SK-N-SH (cell line): ENCODE measurements at regions not wholly inside any gene's neighbourhood (a gene's known extent, or its start where the extent isn't known, plus 50 kb on each side); places are given as distances from the start of the nearest gene placed in this dataset.

ENCODE experiments used
- CTCF ChIA-PET: fragments of 300-600, 350-600 bp; formaldehyde crosslinking; extraction: SDS; loops from one replicate; lab custom pipeline; 2021; lab: Yijun Ruan, JAX
- POLR2A ChIA-PET: fragments of 350-600 bp; sonication (Branson Sonifier 250); formaldehyde crosslinking; extraction: SDS; loops from one replicate; lab custom pipeline; 2020; ENCODE audit warnings: antibody characterized with exemption, inconsistent platforms; lab: Yijun Ruan, JAX
- DNase-seq: peaks from one replicate; pipeline ENCODE4 v3.0.0; 2012
- H2AFZ ChIP-seq: fragments of 200-600 bp; sonication (generic); 2 replicates; pipeline ENCODE4 v1.8.1; 2016; ENCODE audit warnings: antibody characterized with exemption, mild to moderate bottlenecking, low read depth
- H3F3A ChIP-seq: fragments of 200-600 bp; sonication (generic); replicated peaks from 2 replicates; pipeline ENCODE3; 2016; ENCODE audit warnings: antibody characterized with exemption, mild to moderate bottlenecking; ENCODE audit not compliant: insufficient read depth
- H3K27ac ChIP-seq, 2 experiments: fragments of 200-500 bp in 1 of 2; fragments of 200-600 bp in 1 of 2; sonication (Bioruptor generic) in 1 of 2; sonication (generic), shearing (Covaris generic) in 1 of 2; 2 replicates each; pipeline versions ENCODE4 v1.5.1 to v1.6.1; 2014 to 2016; ENCODE audit warnings: low read depth in 2 of 2, inconsistent platforms in 1 of 2, low read length in 1 of 2, mild to moderate bottlenecking in 1 of 2, mixed read lengths in 1 of 2
- H3K27me3 ChIP-seq: fragments of 200-600 bp; sonication (generic), shearing (Covaris generic); 2 replicates; pipeline ENCODE4 v1.6.1; 2016; ENCODE audit warnings: mixed run types; ENCODE audit not compliant: insufficient read depth
- H3K36me3 ChIP-seq, 2 experiments: fragments of 200-500 bp in 1 of 2; fragments of 200-600 bp in 1 of 2; sonication (Bioruptor generic) in 1 of 2; sonication (generic) in 1 of 2; replicated peaks in 1 of 2; 2 replicates each; pipeline versions ENCODE3 to v1.5.1; 2014 to 2016; ENCODE audit warnings: low read length in 1 of 2, mild to moderate bottlenecking in 1 of 2; ENCODE audit not compliant: insufficient read depth in 2 of 2, control insufficient read depth in 1 of 2
- H3K4me1 ChIP-seq, 2 experiments: fragments of 200-500 bp in 1 of 2; fragments of 200-600 bp in 1 of 2; sonication (Bioruptor generic) in 1 of 2; sonication (generic), shearing (Covaris generic) in 1 of 2; 2 replicates each; pipeline versions ENCODE4 v1.5.1 to v1.6.1; 2014 to 2016; ENCODE audit warnings: low read depth in 1 of 2, low read length in 1 of 2, mixed run types in 1 of 2; ENCODE audit not compliant: insufficient read depth in 2 of 2, control insufficient read depth in 1 of 2
- H3K4me2 ChIP-seq: fragments of 200-600 bp; sonication (generic), shearing (Covaris generic); 2 replicates; pipeline ENCODE4 v1.6.1; 2017; ENCODE audit warnings: mixed run types
- H3K4me3 ChIP-seq, 2 experiments: fragments of 200-500 bp in 1 of 2; fragments of 200-600 bp in 1 of 2; sonication (Bioruptor generic) in 1 of 2; sonication (generic), shearing (Covaris generic) in 1 of 2; 2 replicates each; pipeline versions ENCODE4 v1.5.1 to v1.8.1; 2014 to 2016; ENCODE audit warnings: low read depth in 2 of 2, inconsistent platforms in 1 of 2, low read length in 1 of 2, mild to moderate bottlenecking in 1 of 2, mixed read lengths in 1 of 2, moderate library complexity in 1 of 2
- H3K79me2 ChIP-seq: fragments of 200-600 bp; sonication (generic); 2 replicates; pipeline ENCODE4 v1.8.1; 2017; ENCODE audit warnings: mild to moderate bottlenecking; ENCODE audit not compliant: insufficient read depth
- H3K9ac ChIP-seq: fragments of 200-600 bp; sonication (generic); 2 replicates; pipeline ENCODE4 v1.6.1; 2017; ENCODE audit warnings: mixed run types
- H3K9me2 ChIP-seq: fragments of 200-600 bp; sonication (generic); 2 replicates; pipeline ENCODE4 v1.6.1; 2017; ENCODE audit warnings: mixed run types
- H3K9me3 ChIP-seq: fragments of 200-600 bp; sonication (generic); 2 replicates; pipeline ENCODE4 v1.6.1; 2017; ENCODE audit warnings: mixed run types, mild to moderate bottlenecking, moderate library complexity
- H4K20me1 ChIP-seq: fragments of 200-600 bp; sonication (generic); 2 replicates; pipeline ENCODE4 v1.6.1; 2017; ENCODE audit warnings: mild to moderate bottlenecking, mixed run types; ENCODE audit not compliant: insufficient read depth
- CHD2 ChIP-seq: fragments of 150-350 bp; IDR thresholded peaks from 2 replicates; pipeline ENCODE4 v1.6.1; 2018; ENCODE audit warnings: low read length; ENCODE audit not compliant: partially characterized antibody
- ELF1 ChIP-seq: IDR thresholded peaks from 2 replicates; pipeline ENCODE4 v1.4.0; 2012
- FOXJ3 ChIP-seq: sonication (generic); formaldehyde crosslinking; IDR thresholded peaks from 2 replicates; pipeline ENCODE4 v1.5.1; 2020; ENCODE audit warnings: mild to moderate bottlenecking, missing genetic modification reagents
- GABPA ChIP-seq: IDR thresholded peaks from 2 replicates; pipeline ENCODE4 v1.4.0; 2012; ENCODE audit warnings: low read depth, mild to moderate bottlenecking
- GATA2 ChIP-seq: sonication (generic); formaldehyde crosslinking; IDR thresholded peaks from 2 replicates; pipeline ENCODE4 v1.5.0; 2020; ENCODE audit warnings: mild to moderate bottlenecking, missing genetic modification reagents
- JUND ChIP-seq: IDR thresholded peaks from 2 replicates; pipeline ENCODE4 v1.4.0; 2012
- NFIC ChIP-seq: IDR thresholded peaks from 2 replicates; pipeline ENCODE4 v1.4.0; 2012; ENCODE audit warnings: borderline replicate concordance
- NRF1 ChIP-seq: IDR thresholded peaks from 2 replicates; pipeline ENCODE4 v1.6.1; 2012; ENCODE audit warnings: low read depth, mild to moderate bottlenecking, low read length
- PBX3 ChIP-seq: IDR thresholded peaks from 2 replicates; pipeline ENCODE4; 2012
- RAD21 ChIP-seq: IDR thresholded peaks from 2 replicates; pipeline ENCODE4 v1.6.1; 2012; ENCODE audit warnings: mild to moderate bottlenecking, low read length
- RCOR1 ChIP-seq: fragments of 150-350 bp; IDR thresholded peaks from 2 replicates; pipeline ENCODE4 v1.6.1; 2017; ENCODE audit warnings: antibody characterized with exemption, low read length
- RFX5 ChIP-seq: IDR thresholded peaks from 2 replicates; pipeline ENCODE4 v1.6.1; 2012; ENCODE audit warnings: mild to moderate bottlenecking, improper control_type of control experiment, low read length
- RXRA ChIP-seq: IDR thresholded peaks from 2 replicates; pipeline ENCODE4 v1.4.0; 2012; ENCODE audit warnings: low read depth, mild to moderate bottlenecking, borderline replicate concordance
- SMC3 ChIP-seq: IDR thresholded peaks from 2 replicates; pipeline ENCODE4 v1.6.1; 2012; ENCODE audit warnings: low read depth, low read length, improper control_type of control experiment
- TCF12 ChIP-seq: IDR thresholded peaks from 2 replicates; pipeline ENCODE4 v1.4.0; 2012
- TEAD4 ChIP-seq: IDR thresholded peaks from 2 replicates; pipeline ENCODE4 v1.4.0; 2012; ENCODE audit warnings: mild to moderate bottlenecking, borderline replicate concordance; ENCODE audit not compliant: insufficient read depth
- YY1 ChIP-seq: IDR thresholded peaks from 2 replicates; pipeline ENCODE4 v1.4.0; 2012; ENCODE audit warnings: low read depth, mild to moderate bottlenecking
- ZBTB33 ChIP-seq: IDR thresholded peaks from 2 replicates; pipeline ENCODE4 v1.4.0; 2012; ENCODE audit warnings: low read depth, borderline replicate concordance
- WGBS: methylation state at CpG from one replicate; pipeline ENCODE4 v1.1.6; 2017; ENCODE audit warnings: low lambda C conversion rate; 5-methylcytosine and 5-hydroxymethylcytosine counted together
- TF ChIP-seq, protein P1 (sequence below): IDR thresholded peaks from 2 replicates; pipeline ENCODE4 v1.4.0; 2012; ENCODE audit warnings: low read depth, borderline replicate concordance
- TF ChIP-seq, protein P2 (sequence below): fragments of 150-350 bp; IDR thresholded peaks from 2 replicates; pipeline ENCODE4 v1.6.1; 2016; ENCODE audit warnings: mild to moderate bottlenecking, low read depth, low read length

GRCh38 chr20:12056839-12057238 lies 139.1 kb downstream of the BTBD3 start:
- Histone ChIP-seq H3K4me2 (no peak overlapping the region), H3K27me3 (no peaks in the 10 kb centered on the region), H4K20me1 (no peaks in the 10 kb centered on the region), H2AFZ (no peak overlapping the region), H3F3A (no peaks in the 10 kb centered on the region), H3K9me2 (no peaks in the 10 kb centered on the region), H3K27ac (no peak overlapping the region), H3K4me3 (no peak overlapping the region), H3K79me2 (no peaks in the 10 kb centered on the region), H3K4me1 (no peaks in the 10 kb centered on the region; a peak in 1 of 4 replicates), H3K36me3 (no peaks in the 10 kb centered on the region), H3K9ac (no peak overlapping the region), H3K9me3 (no peaks in the 10 kb centered on the region)
- ChIA-PET POLR2A (no interaction called here), CTCF (no interaction called here)
- no peak for DNase-seq
- TF ChIP-seq CHD2 (no peak), FOXJ3 (CRISPR knock-in tag) (no peak), JUND (no peak), NRF1 (no peak), TEAD4 (no peak), YY1 (no peak), ELF1 (no peak), GATA2 (CRISPR knock-in tag) (no peak)
- WGBS, result 4% methylated on average over 2 of the region's 2 CpGs

DNA sequence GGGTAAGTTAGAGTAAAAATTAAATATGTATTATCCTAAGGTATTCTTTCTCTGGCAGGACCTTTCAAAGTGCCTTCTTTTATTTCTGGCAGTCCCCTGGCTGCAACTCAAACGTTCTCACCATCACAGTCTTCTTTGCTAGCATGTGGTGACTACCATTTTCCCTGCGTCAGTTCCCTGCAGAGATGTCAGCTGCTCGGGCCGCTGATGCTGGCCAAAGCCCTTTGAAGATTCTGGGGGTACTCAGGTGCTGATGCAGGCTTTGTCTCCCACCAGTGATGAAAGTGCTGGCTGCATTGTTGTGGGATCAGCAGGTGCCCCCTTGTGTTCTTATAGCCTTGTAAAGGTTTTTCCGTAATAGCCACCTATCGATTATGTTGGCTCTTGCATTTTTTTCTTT lies 140.1 kb downstream of the BTBD3 start:
- Histone ChIP-seq H3F3A (no peaks in the 10 kb centered on the region), H4K20me1 (no peaks in the 10 kb centered on the region), H3K9me3 (no peaks in the 10 kb centered on the region), H3K36me3 (no peaks in the 10 kb centered on the region), H3K9me2 (no peaks in the 10 kb centered on the region), H3K4me3 (no peak overlapping the region), H3K27me3 (no peaks in the 10 kb centered on the region), H3K9ac (no peak overlapping the region), H3K27ac (no peak overlapping the region), H2AFZ (no peak overlapping the region), H3K79me2 (no peaks in the 10 kb centered on the region), H3K4me2 (no peak overlapping the region), H3K4me1 (no peaks in the 10 kb centered on the region; a peak in 1 of 4 replicates)
- ChIA-PET CTCF (interaction anchor here (0.7 kb wide), 1 partner anchor 281 kb away, joined by 3 read pairs; no protein-coding TSS in a partner anchor), POLR2A (no interaction called here)
- DNase-seq, result no peak
- WGBS, result 55% methylated on average over 6 of the region's 6 CpGs
- no peak for TF ChIP-seq NFIC
- no peak for TF ChIP-seq RCOR1
- no peak for TF ChIP-seq PBX3
- TF ChIP-seq RAD21, result no peak
- TF ChIP-seq GABPA, result no peak
- TF ChIP-seq JUND, result no peak

DNA sequence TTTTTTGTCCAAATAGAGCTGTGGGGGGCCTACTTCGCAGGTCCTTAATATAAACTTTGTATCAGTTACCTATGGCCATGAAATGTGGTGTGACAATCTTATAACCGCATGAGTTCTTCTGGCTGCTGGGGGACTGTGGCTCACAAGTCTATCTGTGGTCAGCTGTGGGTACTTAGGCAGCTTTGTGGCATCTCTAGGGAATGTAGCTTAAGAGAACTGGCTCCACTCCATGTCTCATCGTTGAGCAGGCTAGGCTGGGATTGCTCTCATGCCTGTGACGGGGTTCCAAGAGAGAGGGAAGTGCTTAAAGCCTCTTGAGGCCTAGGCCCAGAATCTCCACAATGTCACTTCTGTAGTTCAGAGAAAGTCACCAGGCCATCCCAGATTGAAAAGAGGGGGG lies 140.5 kb downstream of the BTBD3 start:
- no peak overlapping the region for H3K27ac ChIP-seq
- TF ChIP-seq TEAD4, result no peak
- TF ChIP-seq, protein P1, sequence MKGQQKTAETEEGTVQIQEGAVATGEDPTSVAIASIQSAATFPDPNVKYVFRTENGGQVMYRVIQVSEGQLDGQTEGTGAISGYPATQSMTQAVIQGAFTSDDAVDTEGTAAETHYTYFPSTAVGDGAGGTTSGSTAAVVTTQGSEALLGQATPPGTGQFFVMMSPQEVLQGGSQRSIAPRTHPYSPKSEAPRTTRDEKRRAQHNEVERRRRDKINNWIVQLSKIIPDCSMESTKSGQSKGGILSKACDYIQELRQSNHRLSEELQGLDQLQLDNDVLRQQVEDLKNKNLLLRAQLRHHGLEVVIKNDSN, result no peak
- TF ChIP-seq, protein P2, sequence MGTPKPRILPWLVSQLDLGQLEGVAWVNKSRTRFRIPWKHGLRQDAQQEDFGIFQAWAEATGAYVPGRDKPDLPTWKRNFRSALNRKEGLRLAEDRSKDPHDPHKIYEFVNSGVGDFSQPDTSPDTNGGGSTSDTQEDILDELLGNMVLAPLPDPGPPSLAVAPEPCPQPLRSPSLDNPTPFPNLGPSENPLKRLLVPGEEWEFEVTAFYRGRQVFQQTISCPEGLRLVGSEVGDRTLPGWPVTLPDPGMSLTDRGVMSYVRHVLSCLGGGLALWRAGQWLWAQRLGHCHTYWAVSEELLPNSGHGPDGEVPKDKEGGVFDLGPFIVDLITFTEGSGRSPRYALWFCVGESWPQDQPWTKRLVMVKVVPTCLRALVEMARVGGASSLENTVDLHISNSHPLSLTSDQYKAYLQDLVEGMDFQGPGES, result no peak
- no peak for TF ChIP-seq ZBTB33
- TF ChIP-seq JUND, result no peak
- TF ChIP-seq RXRA, result no peak
- TF ChIP-seq CHD2, result no peak
- TF ChIP-seq SMC3, result no peak
- TF ChIP-seq YY1, result no peak
- no peak for TF ChIP-seq TCF12
- TF ChIP-seq FOXJ3 (CRISPR knock-in tag), result no peak
- no peak for TF ChIP-seq RFX5

More for the DNA sequence above, 140.5 kb downstream of the BTBD3 start:
- Histone ChIP-seq H3K4me1 (peaks cover 0 to under 1% of the 10 kb centered on the region in 2 experiments; a peak in 2 of 4 replicates), H3K79me2 (no peaks in the 10 kb centered on the region), H3K27me3 (no peaks in the 10 kb centered on the region), H2AFZ (no peak overlapping the region), H3F3A (no peaks in the 10 kb centered on the region), H3K9me3 (no peaks in the 10 kb centered on the region), H3K9ac (no peak overlapping the region), H4K20me1 (no peaks in the 10 kb centered on the region), H3K4me3 (no peak overlapping the region), H3K4me2 (no peak overlapping the region), H3K9me2 (no peaks in the 10 kb centered on the region), H3K36me3 (no peaks in the 10 kb centered on the region)
- ChIA-PET POLR2A (no interaction called here), CTCF (interaction anchor here (0.7 kb wide), 1 partner anchor 281 kb away, joined by 3 read pairs; no protein-coding TSS in a partner anchor)
- WGBS, result 40% methylated on average over 4 of the region's 4 CpGs
- no peak for DNase-seq
